HepG2 (cell line): ENCODE measurements at regions not wholly inside any gene's neighbourhood (a gene's known extent, or its start where the extent isn't known, plus 50 kb on each side); places are given as distances from the start of the nearest gene placed in this dataset.

ENCODE experiments used
- ARHGAP35 ChIP-seq: sonication (generic); formaldehyde crosslinking; IDR thresholded peaks from 2 replicates; pipeline ENCODE4 v1.9.0; 2022; ENCODE audit warnings: mild to moderate bottlenecking, inconsistent platforms, moderate library complexity, missing genetic modification reagents, borderline replicate concordance
- EZH2 ChIP-seq: conservative IDR thresholded peaks from 2 replicates; pipeline ENCODE4 v1.6.1; 2012; ENCODE audit warnings: mild to moderate bottlenecking, low read depth, low read length, moderate library complexity
- IRX3 ChIP-seq: sonication (generic); formaldehyde crosslinking; IDR thresholded peaks from 2 replicates; pipeline ENCODE4 v1.8.1; 2023; ENCODE audit warnings: mild to moderate bottlenecking, low read depth, missing genetic modification reagents, borderline replicate concordance
- ISL2 ChIP-seq: sonication (generic); formaldehyde crosslinking; IDR thresholded peaks from 2 replicates; pipeline ENCODE4 v1.5.0; 2020; ENCODE audit warnings: missing genetic modification reagents
- KMT2B ChIP-seq: IDR thresholded peaks from 2 replicates; pipeline ENCODE4 v1.6.1; 2016; ENCODE audit warnings: missing genetic modification reagents, missing compliant biosample characterization
- LBX2 ChIP-seq: sonication (generic); formaldehyde crosslinking; IDR thresholded peaks from 2 replicates; pipeline ENCODE4 v1.5.0; 2020; ENCODE audit warnings: missing genetic modification reagents, mild to moderate bottlenecking, borderline replicate concordance
- MIER2 ChIP-seq: IDR thresholded peaks from 2 replicates; pipeline ENCODE4 v1.6.1; 2016; ENCODE audit warnings: missing biosample characterization, missing genetic modification reagents
- SIX4 ChIP-seq: sonication (generic); formaldehyde crosslinking; IDR thresholded peaks from 2 replicates; pipeline ENCODE4 v1.4.0; 2020; ENCODE audit warnings: missing genetic modification reagents
- SNAPC5 ChIP-seq: sonication (generic); formaldehyde crosslinking; IDR thresholded peaks from 2 replicates; pipeline ENCODE4 v1.8.1; 2023; ENCODE audit warnings: mild to moderate bottlenecking, missing genetic modification reagents, borderline replicate concordance
- TFDP1 ChIP-seq: IDR thresholded peaks from 2 replicates; pipeline ENCODE4 v1.6.1; 2016; ENCODE audit warnings: missing compliant biosample characterization, missing genetic modification reagents, borderline replicate concordance
- TOPORS ChIP-seq: sonication (generic); formaldehyde crosslinking; IDR thresholded peaks from 2 replicates; pipeline ENCODE4 v1.8.0; 2023; ENCODE audit warnings: mild to moderate bottlenecking, missing genetic modification reagents
- ZBTB38 ChIP-seq: sonication (generic); formaldehyde crosslinking; IDR thresholded peaks from 2 replicates; pipeline ENCODE4 v1.5.1; 2020; ENCODE audit warnings: mild to moderate bottlenecking, missing genetic modification reagents
- ZHX2 ChIP-seq, 2 experiments: sonication (generic) in 1 of 2; formaldehyde crosslinking in 1 of 2; IDR thresholded peaks; 2 replicates each; pipeline versions ENCODE4 v1.6.1 to v1.9.0; 2014 to 2022; ENCODE audit warnings: antibody characterized with exemption in 1 of 2, borderline replicate concordance in 1 of 2, inconsistent platforms in 1 of 2, low read depth in 1 of 2, missing genetic modification reagents in 1 of 2
- ZNF180 ChIP-seq: sonication (generic); formaldehyde crosslinking; IDR thresholded peaks from 2 replicates; pipeline ENCODE4 v1.4.0; 2020; ENCODE audit warnings: low read depth, missing genetic modification reagents, borderline replicate concordance
- ZNF597 ChIP-seq: sonication (generic); formaldehyde crosslinking; IDR thresholded peaks from 2 replicates; pipeline ENCODE4 v1.5.0; 2020; ENCODE audit warnings: missing genetic modification reagents
- ZNF704 ChIP-seq: sonication (generic); formaldehyde crosslinking; IDR thresholded peaks from 2 replicates; pipeline ENCODE4 v1.8.1; 2023; ENCODE audit warnings: mild to moderate bottlenecking, inconsistent platforms, moderate library complexity, missing genetic modification reagents, borderline replicate concordance

- no peak for TF ChIP-seq ZNF597 (CRISPR knock-in tag)
- peak; percentile 81 for TF ChIP-seq ZHX2 (IDR thresholded peaks at IDR 0.05; ENCODE audit: low read depth)
- TF ChIP-seq ZHX2 (CRISPR knock-in tag; IDR thresholded peaks at IDR 0.05; ENCODE audit: borderline replicate concordance), result no peak
- TF ChIP-seq KMT2B (CRISPR knock-in tag), result peak; percentile 88
- no peak for TF ChIP-seq ZNF180 (CRISPR knock-in tag)
- TF ChIP-seq IRX3 (CRISPR knock-in tag), result peak; percentile 86; the same call in 1 of the 2 replicates
- TF ChIP-seq SNAPC5, result peak; percentile 77; the same call in 1 of the 2 replicates
- peak; percentile 49 for TF ChIP-seq SIX4 (CRISPR knock-in tag)
- peak; percentile 31; the same call in 1 of the 2 replicates for TF ChIP-seq TFDP1 (CRISPR knock-in tag)
- TF ChIP-seq ZBTB38 (CRISPR knock-in tag), result peak; percentile 89
- peak; percentile 83 for TF ChIP-seq TOPORS (CRISPR knock-in tag)
- TF ChIP-seq ISL2 (CRISPR knock-in tag), result peak; percentile 53
- TF ChIP-seq ZNF704 (CRISPR knock-in tag), result no peak; the same call in 1 of the 2 replicates
- peak; percentile 75; the same call in 1 of the 2 replicates for TF ChIP-seq ARHGAP35 (CRISPR knock-in tag)
- TF ChIP-seq MIER2 (CRISPR knock-in tag), result no peak; the same call in 1 of the 2 replicates
- no peak for TF ChIP-seq EZH2
- TF ChIP-seq LBX2 (CRISPR knock-in tag), result peak; percentile 80; the same call in 1 of the 2 replicates
These were observed 144.7 kb upstream of the ZNF217 start (continued) for GRCh38 chr20:53738039-53738944.
